ENCODE measurements at regions not wholly inside any gene's neighbourhood (a gene's known extent, or its start where the extent isn't known, plus 50 kb on each side); places are given as distances from the start of the nearest gene placed in this dataset.

DNA sequence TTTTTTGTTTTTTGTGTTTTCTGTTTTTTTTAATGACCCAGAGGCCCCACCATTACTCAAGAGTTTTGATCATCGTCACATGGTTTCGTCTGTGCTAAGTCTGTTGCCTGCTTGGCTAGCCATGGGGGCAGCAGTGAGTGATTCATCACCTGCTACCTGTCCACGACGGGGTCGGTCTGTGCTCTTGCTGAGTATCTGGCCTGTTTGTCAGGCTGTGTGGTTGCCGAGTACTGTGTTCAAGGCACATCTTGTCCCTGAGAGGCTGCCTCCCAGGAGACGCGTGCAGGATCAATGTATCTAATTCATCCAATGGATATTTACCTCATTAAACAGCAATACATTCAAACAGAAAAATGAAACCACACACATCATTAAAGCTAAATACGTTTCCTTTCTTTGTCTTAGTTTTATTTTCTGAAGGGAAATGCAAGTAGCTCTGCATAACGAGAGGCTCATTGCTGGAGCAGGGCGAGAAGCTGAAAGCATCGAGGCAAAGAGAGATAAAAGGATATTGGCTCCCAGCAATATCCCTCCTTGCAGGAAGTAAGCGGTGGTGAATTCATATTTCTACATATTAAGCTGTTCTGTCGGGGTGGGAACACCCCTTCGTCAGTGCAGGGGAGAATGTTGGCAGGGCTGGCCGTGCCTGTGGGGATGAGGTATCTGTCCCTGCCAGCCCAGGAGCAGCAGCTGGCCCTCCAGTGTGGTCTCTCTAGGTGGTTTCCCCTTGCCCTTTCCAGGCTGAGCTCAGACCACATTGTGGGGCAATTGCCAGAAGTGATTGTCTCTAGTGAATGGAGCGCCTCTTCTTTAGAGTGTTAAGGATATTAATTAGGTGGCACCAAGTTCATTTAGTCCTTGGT is 166.2 kb upstream of the ASIC2 start:
- TF ChIP-seq CTCF (IDR thresholded peaks at IDR 0.05) (no peak), POLR2A (IDR thresholded peaks at IDR 0.05) (no peak)

Measured in esophagus squamous epithelium (tissue), 4 donors.